HCT116 (cell line): ENCODE measurements at regions not wholly inside any gene's neighbourhood (a gene's known extent, or its start where the extent isn't known, plus 50 kb on each side); places are given as distances from the start of the nearest gene placed in this dataset.
"Not testable (repeated sequence)": the region's sequence is repeated elsewhere in the genome, so short reads cannot be mapped to it uniquely, and the experiment has no call there.

Experiments
- CTCF ChIP-seq, 3 experiments: fragments of 200-600 bp in 1 of 3; sonication (generic) in 1 of 3; IDR thresholded peaks in 2 of 3; conservative IDR thresholded peaks in 1 of 3; 2 replicates each; pipeline ENCODE4 v1.5.1; 2012 to 2017; ENCODE audit warnings: low read depth in 2 of 3, low read length in 2 of 3, antibody characterized with exemption in 1 of 3, borderline replicate concordance in 1 of 3, control low read depth in 1 of 3, mild to moderate bottlenecking in 1 of 3, mixed read lengths in 1 of 3, mixed run types in 1 of 3, moderate library complexity in 1 of 3; ENCODE audit not compliant: insufficient read depth in 1 of 3
- EZH2 ChIP-seq: fragments of 200-600 bp; sonication (generic); IDR thresholded peaks from 2 replicates; pipeline ENCODE4 v1.6.1; 2017; ENCODE audit warnings: antibody characterized with exemption, mixed run types
- EZH2phosphoT487 ChIP-seq: fragments of 200-600 bp; IDR thresholded peaks from 2 replicates; pipeline ENCODE4 v1.6.1; 2018; ENCODE audit warnings: antibody characterized with exemption, borderline replicate concordance
- POLR2A ChIP-seq: IDR thresholded peaks from 2 replicates; pipeline ENCODE4 v1.7.0; 2011; ENCODE audit warnings: borderline replicate concordance; ENCODE audit not compliant: insufficient read depth, insufficient read length; ENCODE audit errors: extremely low read depth
- SP1 ChIP-seq: IDR thresholded peaks from 2 replicates; pipeline ENCODE4 v1.6.1; 2012; ENCODE audit warnings: low read depth
- ZBTB33 ChIP-seq: IDR thresholded peaks from 2 replicates; pipeline ENCODE4 v1.6.1; 2011; ENCODE audit warnings: mild to moderate bottlenecking, low read length, moderate library complexity; ENCODE audit not compliant: insufficient replicate concordance; ENCODE audit errors: extremely low read depth
- ZFX ChIP-seq: fragments of 450-650 bp; IDR thresholded peaks from 2 replicates; pipeline ENCODE4 v1.6.1; 2017

- TF ChIP-seq CTCF (IDR thresholded peaks at IDR 0.05 in 2 of 3, conservative IDR thresholded peaks at IDR 0.05 in 1 of 3; ENCODE audit: borderline replicate concordance in 1 of 3, insufficient read depth in 1 of 3, low read depth in 2 of 3, low read length in 2 of 3); SP1; ZBTB33; EZH2; EZH2phosphoT487; ZFX; POLR2A: not testable (repeated sequence)
These were observed 218.5 kb upstream of the SMIM30 start for GRCh38 chr7:113336838-113337237.
